GM19395 (cell line): ENCODE measurements at regions not wholly inside any gene's neighbourhood (a gene's known extent, or its start where the extent isn't known, plus 50 kb on each side); places are given as distances from the start of the nearest gene placed in this dataset.
"Not testable (repeated sequence)": the region's sequence is repeated elsewhere in the genome, so short reads cannot be mapped to it uniquely, and the experiment has no call there.

Experiments
- ATAC-seq: cut with Tn5 transposase; IDR thresholded peaks from one replicate; pipeline ENCODE4 v1.9.1; 2021; ENCODE audit warnings: mild to moderate bottlenecking, moderate library complexity; ENCODE audit not compliant: unreplicated experiment

GRCh38 chr12:125549171-125549570, 483.9 kb downstream of the AACS start:
- no peak for ATAC-seq

- no peak for ATAC-seq
Observed at GRCh38 chr12:125549836-125550235, 484.6 kb downstream of the AACS start.

GRCh38 chr12:125552295-125552694, 487.1 kb downstream of the AACS start:
- ATAC-seq: no peak

- ATAC-seq: not testable (repeated sequence)
Observed at GRCh38 chr12:125561008-125561407, 495.8 kb downstream of the AACS start.

DNA sequence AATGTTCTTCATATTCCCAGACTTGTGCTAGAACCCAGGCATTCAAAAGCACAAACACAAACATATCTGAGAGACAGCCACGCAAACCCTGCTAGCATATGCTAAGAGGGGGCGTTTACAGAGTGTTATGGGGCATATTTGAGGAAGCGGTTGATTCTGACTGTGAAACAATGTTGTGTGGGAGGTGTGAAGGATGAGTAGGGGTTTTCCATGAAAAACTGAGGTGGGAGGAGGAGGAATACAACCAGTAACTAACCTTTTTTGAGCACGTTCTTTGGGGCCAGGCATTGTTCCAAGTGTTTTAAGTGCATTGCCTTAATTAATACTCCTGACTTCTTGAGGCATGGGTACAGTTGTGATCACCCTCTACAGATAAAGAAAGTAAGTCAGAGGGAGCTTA, 499.5 kb downstream of the AACS start:
- no peak for ATAC-seq

DNA sequence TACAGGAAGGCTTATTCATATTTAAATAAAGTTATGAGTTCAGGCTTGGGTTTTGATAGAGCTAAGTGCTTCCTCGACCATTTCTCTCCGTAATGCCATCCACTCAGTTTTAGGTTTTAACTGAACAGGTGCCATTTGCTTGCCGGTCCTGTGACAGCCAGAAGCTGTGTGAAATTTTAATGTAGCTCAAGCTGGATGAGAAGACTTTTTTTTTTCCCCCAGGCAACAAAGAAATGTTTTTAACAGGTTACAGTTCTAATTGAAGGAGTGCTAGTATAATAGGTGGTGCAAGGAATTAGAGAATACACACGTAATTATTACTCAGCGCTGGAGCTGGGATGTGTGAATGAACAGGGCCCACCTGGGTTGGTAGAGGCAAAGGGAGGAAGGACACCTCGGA, 502.3 kb downstream of the AACS start:
- no peak for ATAC-seq

- no peak for ATAC-seq
Observed at GRCh38 chr12:125568306-125568705, 503.1 kb downstream of the AACS start.

DNA sequence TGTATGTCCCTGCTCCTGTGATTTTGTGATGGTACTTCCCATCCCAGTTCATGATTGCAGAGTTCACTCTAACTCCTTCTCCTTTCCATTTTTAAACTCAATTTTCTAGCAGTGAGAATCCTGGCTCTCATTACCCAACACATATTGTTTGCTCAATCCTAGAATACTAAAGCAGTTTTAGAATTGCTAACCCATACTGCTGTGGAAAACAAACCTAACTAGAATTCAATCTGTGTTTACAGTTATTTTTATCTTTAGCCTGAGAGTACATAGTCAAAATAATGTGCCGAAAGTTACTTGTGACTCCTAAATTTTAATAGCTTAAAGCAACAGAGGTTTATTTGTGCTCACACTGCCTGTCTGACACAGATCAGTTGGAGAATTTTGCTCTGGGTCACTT, 508.0 kb downstream of the AACS start:
- no peak for ATAC-seq

DNA sequence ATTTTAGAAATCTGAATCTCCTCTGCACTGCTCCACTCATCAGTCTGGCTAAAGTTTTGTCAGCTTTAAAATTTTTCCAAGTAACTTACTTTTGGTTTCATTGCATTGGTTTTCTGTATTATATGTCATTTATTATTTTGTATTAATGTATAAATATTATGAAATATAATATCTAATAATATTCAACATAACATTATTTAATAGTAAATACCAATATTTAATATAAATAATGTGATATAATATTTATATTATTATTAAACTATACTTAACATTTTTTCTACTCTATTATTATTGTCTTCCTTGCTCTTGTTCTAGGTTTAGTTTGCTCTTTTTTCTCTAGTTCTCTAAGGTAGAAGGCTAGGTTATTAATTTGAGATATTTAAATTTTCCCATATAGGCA, 512.1 kb downstream of the AACS start:
- ATAC-seq: no peak

- no peak for ATAC-seq
Observed at GRCh38 chr12:125579916-125580315, 514.7 kb downstream of the AACS start.

- no peak for ATAC-seq
Observed at GRCh38 chr12:125583071-125583470, 517.8 kb downstream of the AACS start.

- ATAC-seq: no peak
Observed at GRCh38 chr12:125586441-125586840, 521.2 kb downstream of the AACS start.

GRCh38 chr12:125593269-125593668, 528.0 kb downstream of the AACS start:
- no peak for ATAC-seq

GRCh38 chr12:125604976-125605375, 539.7 kb downstream of the AACS start:
- no peak for ATAC-seq

DNA sequence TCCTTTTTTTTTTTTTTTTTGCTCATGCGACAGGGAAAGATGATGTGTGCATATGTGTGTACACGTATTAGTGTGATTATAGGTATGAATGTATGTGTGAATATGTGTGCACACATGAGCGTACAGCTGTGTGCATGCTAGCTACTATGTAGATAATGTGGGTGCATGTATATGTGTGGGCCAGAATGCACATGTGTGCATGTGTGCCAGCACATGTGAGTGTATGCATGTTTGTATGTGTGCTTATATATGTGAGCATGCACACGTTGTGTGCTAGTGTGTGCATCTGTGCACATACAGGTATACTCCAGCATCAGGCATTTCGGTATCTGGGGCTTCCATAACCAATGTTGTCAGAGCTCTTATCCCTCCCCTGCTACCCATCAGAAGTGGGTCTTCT, 541.1 kb downstream of the AACS start:
- ATAC-seq: no peak

DNA sequence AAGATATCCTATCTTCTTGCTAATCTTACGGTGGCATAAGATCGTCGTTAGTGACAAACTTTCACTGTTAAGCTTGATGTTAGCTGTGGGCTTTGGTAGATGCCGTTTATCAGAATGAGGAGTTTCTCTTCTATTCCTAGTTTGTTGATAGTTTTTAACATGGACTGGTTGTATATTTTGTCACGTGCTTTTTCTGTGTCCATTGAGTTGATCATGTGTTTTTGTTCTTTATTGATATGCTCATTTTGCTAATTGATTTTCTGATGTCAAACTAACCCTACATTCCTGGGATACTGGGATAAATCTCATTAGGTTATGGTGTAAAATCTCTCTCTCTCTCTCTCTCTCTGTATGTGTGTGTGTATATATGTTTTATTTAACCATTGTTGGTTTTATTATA, 545.1 kb downstream of the AACS start:
- ATAC-seq: no peak

DNA sequence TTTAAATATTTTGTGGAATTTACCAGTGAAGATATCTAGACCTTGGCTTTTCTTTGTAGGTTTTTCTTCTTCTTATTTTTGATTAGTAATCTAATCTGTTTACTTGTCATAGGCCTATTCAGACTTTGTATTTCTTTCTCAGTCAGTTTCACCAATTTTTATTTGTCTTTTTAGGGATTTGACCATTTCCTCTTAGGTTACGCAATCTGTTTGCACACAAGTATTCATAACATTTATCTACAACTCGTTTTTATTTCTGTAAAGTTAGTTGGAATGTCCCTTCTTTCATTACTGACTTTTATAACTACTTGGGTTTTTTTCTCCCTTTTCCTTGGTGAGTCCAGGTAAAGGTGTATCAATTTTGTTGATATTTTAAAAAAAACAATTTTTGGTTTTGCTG, 545.7 kb downstream of the AACS start:
- no peak for ATAC-seq

GRCh38 chr12:125614058-125614457, 548.8 kb downstream of the AACS start:
- no peak for ATAC-seq

DNA sequence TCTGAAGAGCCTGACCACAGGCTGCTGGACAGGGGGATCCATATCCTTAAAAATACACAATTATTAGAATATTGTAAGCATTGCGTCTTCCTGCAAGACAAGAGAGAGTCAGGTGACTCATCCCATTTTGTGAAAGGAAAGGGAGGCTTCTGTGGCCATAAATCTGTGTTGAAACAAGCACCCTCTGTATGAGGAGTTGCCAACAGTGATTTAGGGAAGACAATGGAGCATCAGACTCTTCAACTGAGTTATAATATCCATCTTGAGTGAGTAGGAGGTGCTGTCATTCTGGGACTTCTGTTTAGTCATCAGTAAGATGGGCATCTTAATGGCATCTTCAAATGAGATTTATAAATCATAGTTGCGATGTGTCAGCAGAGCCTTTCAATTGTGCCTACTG, 554.5 kb downstream of the AACS start:
- no peak for ATAC-seq

DNA sequence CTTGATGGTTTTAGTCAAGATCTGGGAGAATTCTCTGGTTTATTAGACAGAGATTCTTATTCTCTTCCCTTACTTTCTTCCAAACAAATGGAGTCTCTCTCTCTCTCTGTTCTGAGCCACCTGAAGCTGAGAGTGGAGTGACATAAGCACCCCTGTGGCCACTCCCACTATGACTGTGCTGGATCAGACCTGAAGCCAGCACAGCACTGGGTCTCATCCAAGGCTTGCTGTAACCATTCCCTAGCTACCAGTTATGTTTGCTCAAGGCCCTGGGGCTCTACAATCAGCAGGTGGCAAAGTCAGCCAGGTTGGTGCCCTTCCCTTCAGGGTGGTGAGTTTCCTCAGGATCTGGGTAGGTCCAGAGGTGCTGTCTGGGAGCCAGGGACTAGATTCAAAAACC, 568.5 kb downstream of the AACS start:
- no peak for ATAC-seq

- no peak for ATAC-seq
Observed at GRCh38 chr12:125634813-125635212, 569.6 kb downstream of the AACS start.

DNA sequence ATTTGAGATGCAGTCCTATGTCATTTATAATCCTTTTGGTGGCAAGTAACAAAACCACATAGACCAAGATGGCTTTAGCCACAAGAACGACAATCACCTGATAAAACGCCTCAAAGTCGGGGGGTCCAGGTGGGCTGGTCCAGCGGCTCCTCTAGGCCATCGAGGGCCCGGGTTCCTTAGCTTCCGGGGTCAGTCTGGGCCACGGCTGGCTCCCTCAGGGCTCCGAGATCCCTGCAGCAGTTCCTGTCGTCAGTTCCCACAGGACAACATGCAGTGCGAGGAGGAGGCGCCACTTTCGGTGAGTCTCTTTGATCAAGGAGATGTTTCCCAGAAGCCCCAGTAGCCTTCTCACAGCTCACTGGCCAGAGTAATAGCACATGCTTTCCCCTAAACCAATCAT, 574.6 kb downstream of the AACS start:
- ATAC-seq: no peak

DNA sequence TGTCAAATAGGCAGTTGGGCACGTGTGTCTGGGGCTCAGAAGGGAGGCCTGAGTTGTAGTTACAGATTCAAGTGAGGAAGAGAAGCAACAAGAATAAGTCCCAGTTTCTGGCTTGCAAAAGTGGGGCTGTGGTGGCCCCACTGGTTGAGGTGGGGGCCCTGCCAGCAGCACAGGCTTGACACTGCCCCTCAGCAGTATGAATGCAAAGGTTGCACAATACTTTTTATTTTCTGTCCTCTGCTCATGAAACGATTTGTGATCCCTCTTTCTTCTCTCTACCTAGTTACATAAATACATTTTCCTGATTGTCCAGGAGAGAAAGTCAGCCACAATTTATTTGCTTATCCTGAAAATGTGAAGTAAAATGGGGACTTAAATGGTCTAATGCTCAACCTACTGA, 577.8 kb downstream of the AACS start:
- no peak for ATAC-seq

- ATAC-seq: no peak
Observed at GRCh38 chr12:125645724-125646123, 580.5 kb downstream of the AACS start.
